Upper lobe of left lung (tissue), 4 donors: ENCODE measurements at regions not wholly inside any gene's neighbourhood (a gene's known extent, or its start where the extent isn't known, plus 50 kb on each side); places are given as distances from the start of the nearest gene placed in this dataset.

Experiments
- CTCF ChIP-seq, 6 experiments: fragments of 450-650 bp in 4 of 6; fragments of 200-600 bp in 2 of 6; sonication (generic) in 2 of 6; IDR thresholded peaks; one replicate each; pipeline ENCODE4 v1.5.1; 2016 to 2019; ENCODE audit warnings: antibody characterized with exemption in 6 of 6
- EP300 ChIP-seq, 4 donors: sonication (generic); formaldehyde crosslinking; IDR thresholded peaks; one replicate each; pipeline ENCODE4 v1.5.1; 2017; ENCODE audit warnings: antibody characterized with exemption in 4 of 4, control low read depth in 2 of 4
- POLR2A ChIP-seq, 4 donors: fragments of 450-650 bp; IDR thresholded peaks; one replicate each; pipeline ENCODE4 v1.5.1; 2016 to 2017; ENCODE audit warnings: antibody characterized with exemption in 4 of 4, mild to moderate bottlenecking in 2 of 4

- no peak for TF ChIP-seq CTCF (IDR thresholded peaks at IDR 0.05)
- TF ChIP-seq POLR2A (IDR thresholded peaks at IDR 0.05) = no peak
- TF ChIP-seq EP300 (IDR thresholded peaks at IDR 0.05) = no peak
Observed at GRCh38 chr5:144788556-144788955, 617.9 kb downstream of the KCTD16 start.
